Inflammatory macrophage treated with lipopolysaccharide for 1 hour (primary cell): ENCODE measurements at regions not wholly inside any gene's neighbourhood (a gene's known extent, or its start where the extent isn't known, plus 50 kb on each side); places are given as distances from the start of the nearest gene placed in this dataset.

ENCODE experiments used
- DNase-seq, 2 donors: peaks; one replicate each; pipeline ENCODE4 v3.0.0-alpha.2; 2020 to 2022

DNA sequence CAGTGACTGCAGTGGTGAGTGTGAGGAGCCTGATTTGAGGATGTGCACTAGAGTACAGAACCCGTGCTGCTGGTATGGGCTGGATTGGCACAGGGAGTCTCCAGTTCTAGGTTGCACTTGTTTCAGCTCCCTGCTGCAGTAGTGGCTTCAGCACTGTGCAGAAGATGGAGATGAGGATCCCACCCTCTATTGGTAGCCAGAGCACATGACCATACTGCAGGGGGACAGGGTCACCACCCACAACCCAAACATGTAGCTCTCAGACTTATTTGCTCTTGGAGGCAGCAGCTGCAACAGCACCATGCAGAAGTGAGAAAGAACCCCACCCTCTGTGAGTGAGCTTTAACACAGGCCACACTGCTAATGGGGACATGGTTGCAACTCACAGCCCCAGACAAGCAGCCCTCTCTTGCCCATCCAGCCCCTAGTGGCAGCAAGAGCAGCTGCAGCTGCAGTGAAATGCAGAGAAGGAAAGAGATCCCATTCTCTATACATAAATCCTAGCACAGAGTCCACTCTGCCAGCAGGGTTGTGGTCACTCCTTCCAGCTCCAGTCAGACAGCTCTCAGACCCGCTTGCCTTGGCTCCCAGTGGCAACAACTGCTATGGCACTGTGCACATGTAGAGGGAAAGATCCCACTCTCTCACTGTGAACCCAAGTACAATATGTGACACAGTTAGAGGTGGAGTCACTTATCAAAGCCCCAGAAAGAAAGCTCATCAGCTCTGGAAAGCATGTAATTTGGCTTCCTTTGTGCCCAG, 51.4 kb upstream of the SCIN start:
- peak in 1 of 2 donors; percentile 10 for DNase-seq

DNA sequence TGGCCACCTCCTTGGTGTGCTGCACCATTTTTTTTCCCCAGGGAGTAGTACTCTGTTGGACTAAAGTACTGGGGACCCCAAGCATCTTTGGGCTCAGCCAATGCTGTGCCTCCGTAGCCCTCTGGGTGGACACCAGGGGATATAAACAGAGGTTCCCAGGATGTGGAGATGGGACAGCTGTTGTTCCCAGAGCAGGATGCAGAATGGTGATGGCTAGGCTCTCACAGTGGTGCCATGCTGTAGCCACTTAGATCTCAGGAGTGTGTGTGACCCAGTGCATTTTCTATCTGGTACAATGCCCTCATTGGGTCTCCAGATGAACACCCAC, 50.9 kb upstream of the SCIN start:
- no peak for DNase-seq
